GM21576 (cell line): ENCODE measurements at regions not wholly inside any gene's neighbourhood (a gene's known extent, or its start where the extent isn't known, plus 50 kb on each side); places are given as distances from the start of the nearest gene placed in this dataset.

ENCODE experiments used
- ATAC-seq: cut with Tn5 transposase; IDR thresholded peaks from one replicate; pipeline ENCODE4 v1.9.1; 2021; ENCODE audit warnings: mild to moderate bottlenecking, moderate library complexity; ENCODE audit not compliant: unreplicated experiment

DNA sequence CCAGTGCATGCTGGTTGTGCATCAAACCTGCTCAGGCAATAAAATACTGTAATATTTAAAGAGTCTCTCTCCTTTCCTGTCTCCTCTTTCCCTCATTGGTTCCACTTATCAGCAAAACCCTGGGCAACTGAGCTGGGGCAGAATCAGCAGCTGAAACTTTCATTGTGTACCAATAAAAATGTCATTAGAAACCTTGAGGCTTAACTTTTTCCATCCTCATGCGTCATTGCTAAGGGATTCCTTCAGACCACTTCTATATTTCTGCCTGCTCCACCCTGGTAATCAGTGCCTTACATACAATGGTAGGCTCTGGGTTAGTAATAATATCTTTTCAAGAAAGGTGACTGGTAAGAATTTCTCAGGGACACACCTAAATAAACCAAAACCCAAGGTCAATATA, 880.3 kb downstream of the RPA4 start:
- no peak for ATAC-seq

DNA sequence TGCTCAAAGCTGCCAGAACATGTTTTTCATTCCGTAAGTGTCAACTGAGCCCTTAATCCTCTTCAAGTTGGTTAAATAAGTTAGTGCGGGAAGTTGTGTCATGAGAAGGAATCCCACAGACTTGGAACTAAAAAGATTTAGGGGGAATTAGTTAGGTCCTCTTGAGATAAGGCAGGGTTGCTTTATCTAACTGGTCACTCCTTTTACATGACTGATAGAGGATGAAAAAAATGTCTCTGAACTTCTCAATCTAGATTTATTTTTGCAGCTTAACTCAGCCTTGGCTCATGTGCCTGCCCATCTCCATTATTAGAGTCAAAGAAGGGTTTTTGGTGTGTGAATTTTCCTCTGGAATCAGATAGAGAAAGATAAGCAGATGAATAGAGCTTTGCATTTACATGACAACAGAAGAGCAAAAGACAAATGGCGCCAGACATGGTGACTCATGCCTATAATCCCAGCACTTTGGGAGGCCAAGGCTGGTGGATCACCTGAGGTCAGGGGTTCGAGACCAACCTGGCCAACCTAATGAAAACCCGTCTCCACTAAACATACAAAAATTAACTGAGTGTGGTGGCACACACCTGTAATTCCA, 882.9 kb downstream of the RPA4 start:
- ATAC-seq: no peak

DNA sequence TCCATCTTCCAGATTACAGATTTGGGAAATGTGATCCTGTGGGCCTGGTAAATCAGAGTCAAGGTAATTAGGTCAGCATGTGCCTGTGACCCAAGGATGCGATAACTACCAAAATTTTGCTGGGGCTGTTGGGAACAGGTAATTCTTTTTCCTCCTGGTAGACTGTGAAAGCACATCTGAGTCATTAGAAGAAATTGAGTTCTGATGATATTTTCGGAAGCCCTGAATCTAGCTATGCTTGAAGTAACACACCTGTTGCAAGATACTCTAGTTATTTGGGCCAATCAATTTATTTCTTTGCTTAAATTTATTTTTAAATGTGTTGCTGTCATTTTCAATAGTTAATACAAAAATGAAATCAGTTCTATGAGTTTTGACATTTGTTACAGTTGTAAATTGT, 903.6 kb downstream of the RPA4 start:
- no peak for ATAC-seq

DNA sequence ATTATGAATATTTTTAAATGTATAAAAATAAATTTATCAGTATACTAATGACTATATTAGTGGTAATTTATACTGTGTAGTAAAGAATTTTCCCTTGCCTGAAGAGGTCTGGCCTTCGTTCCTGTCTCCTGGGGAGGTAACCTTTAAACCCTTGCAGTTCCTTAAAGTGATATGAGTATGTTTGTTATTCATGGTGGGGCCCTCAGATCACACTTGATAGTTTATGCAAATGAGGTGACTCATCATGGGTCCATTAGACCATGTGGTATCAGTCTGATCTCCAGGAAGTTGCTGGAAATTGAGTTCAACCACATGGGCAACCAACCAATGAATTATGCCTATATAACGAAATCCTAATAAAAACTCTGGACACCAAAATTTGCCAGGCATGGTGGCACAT, 904.1 kb downstream of the RPA4 start:
- ATAC-seq: no peak

DNA sequence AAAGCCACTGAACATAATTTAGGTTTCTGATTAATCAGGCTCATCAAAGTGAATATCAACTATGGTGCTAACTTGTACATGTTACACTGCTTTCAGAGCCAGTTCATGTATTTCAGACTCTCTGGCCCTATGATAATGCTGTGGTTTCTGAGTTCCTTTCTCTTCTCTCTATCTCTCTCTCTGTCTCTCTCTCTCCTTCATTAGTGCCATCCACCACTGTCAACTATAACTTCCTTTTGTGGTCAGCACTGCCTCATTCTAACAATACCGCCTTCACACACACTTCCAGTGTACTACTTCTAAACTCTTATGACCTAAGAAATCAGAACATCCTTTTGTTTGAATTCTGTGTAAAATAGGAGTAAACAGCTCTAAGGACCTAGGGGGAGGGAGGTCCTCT, 907.1 kb downstream of the RPA4 start:
- peak; percentile 58 for ATAC-seq

DNA sequence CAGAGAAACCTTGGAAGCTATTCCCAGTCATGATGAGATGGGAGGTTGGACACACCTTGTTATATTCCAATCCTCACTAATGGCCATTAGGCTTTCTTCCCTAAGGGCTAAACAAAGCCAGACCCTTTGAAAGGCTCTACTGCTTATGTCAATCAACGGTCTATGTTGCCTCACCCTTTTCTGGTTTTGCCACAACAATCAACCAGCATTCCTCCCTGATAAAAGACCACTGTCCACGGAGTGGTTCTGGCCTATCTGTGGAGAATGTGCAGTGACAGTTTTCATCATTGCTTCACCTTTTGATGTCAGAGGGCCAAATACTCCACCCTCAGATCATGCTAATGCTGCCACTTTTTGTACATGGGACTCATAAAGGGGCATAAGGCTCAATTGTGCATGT, 913.4 kb downstream of the RPA4 start:
- no peak for ATAC-seq

DNA sequence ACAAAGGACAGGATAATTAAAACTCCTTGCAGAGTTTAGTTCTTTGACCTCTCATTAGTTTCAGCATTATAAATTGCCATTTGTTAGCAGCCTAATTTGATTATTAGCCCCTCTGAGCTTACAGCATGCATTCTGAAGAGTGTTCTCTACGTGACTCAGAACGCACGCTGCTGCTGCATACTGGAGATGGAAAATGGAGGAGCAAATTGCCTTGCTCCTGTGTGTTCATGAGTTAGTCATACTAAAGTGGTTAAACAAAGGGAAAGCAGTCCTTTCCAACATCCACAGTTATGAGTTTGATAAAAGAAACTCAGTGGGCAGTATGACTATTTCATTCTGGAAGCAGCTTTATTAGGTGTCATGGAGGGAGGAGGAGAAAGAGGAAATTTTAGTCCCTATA, 922.5 kb downstream of the RPA4 start:
- no peak for ATAC-seq

DNA sequence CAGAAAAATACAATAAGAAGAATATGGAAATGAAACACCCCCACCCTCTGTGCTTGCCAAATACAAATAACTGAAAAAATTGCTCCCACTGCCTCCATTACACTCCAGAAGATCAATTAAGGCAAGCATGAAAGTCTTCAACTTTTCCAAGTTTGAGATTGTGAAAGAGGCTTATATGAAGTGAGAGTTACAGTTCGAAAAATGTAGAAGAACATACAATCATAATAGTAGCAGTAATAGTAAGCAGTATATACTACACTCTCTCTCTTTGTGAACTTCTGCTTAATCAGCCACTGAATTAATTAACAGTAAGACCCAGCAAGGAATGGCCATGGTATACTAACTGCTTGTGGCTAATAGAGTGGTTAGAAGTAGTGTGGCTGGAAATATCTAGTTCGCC, 923.2 kb downstream of the RPA4 start:
- ATAC-seq: no peak

DNA sequence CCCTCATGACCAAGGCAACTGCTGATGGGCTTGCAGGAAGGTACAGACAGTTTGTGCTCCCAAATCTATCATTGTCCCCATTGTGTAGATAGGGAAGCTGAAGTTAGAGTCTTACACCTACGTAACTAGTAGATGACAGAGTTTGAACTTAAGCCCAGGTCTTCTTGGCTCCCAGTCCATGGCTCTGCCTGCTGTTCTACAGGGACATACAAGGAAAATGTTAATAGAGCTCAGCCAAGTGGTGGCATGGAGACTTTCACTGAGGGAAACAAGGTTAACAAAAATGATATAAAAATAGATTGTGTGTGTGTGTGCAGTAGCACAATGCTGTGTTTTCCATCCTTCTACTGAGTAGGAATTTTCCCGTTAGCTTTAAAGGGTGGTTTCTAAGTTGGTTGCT, 936.5 kb downstream of the RPA4 start:
- no peak for ATAC-seq

DNA sequence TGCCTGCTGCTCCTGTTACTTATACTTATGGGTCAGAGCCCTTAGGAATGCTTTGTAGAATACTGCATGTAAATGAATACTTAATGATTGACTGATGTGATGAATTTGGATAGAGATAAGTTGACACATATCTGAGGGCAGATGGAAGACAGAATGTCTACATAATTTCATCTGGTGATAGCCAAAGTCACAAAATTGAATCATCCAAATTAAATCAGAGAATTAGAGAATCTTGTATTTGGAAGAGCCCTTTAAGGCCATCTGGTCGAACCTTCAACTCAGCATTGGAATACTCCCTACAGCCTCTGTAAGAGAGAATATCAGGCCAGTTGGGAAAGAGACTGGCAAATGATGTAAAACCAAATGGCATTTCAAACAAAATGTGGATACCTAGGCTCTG, 944.8 kb downstream of the RPA4 start:
- no peak for ATAC-seq

DNA sequence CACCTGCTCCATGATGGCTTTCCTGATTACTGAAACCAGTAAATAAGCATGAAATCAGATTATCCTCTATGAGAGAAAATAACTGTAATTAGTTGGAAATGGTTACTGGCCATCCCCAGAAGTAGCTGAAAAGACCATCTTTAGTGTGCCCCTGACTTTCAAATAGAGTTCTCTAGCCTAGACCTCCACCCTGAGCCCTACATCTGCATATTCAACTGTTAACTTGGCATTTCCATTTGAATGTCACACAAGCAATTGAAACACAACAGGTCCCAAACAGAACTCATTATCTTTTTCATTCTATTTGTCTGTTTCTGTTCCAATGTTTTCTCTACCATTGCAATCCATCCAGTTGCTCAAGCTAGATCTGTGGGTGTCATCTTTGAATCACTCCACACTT, 952.3 kb downstream of the RPA4 start:
- no peak for ATAC-seq

DNA sequence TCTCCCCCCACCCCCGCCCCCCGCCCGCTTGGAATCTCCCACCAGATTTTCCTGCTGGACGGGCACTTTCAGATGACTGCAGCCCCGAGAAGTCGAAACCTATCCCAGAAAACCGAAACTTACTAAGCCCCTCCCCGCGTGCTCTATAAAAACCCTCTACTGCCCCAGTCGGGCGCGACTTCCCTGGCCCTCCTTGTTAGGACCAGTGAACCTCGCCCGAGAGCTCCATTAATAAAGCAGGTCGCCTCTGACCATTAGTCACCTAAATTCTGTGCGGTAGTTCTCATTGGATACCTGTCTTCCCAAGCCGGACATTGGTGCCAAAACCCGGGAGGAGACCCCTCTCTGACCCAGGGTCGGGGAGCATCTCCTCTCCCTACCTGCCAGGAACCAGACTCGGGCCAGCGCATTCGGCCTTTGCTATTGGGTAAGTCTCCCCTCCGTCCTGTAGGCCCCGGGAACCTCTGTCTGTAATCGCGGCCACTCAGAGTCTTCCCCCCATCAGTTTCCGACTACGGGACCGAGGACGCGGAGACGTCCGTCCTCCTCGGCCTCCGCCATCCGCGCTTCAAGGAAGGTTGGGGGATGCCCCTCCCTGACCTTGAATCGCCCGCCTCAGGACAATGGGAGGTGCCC, 958.0 kb downstream of the RPA4 start:
- no peak for ATAC-seq

DNA sequence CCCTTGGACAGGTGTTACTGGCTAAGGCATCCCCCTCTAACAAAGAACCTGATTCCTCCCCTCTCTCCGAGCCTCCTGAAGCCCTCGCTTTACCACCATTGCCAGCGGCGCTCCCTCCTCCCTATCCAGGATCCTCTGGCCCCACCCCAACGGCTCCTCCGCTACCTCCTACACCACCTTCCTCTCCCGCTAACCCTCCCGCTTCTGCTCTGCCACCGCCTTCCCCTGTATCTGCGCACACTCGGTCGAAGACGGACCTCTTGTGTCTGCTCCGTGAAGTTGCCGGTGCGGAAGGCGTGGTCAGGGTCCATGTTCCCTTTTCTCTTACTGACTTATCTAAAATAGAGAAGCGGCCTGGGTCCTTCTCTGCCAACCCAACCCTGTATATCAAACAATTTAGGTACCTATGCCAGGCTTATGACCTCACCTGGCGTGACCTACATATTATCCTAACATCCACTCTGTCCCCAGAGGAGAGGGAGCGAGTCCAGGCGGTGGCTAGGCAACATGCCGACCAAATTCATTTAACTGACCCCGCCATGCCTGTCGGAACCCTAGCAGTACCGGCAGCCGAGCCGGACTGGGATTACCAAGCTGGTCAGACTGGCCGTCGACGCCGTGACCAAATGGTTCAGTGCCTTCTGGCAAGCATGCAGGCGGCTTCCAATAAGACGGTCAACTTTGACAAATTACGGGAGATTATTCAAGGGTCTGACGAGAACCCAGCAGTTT, 958.9 kb downstream of the RPA4 start:
- ATAC-seq: no peak

DNA sequence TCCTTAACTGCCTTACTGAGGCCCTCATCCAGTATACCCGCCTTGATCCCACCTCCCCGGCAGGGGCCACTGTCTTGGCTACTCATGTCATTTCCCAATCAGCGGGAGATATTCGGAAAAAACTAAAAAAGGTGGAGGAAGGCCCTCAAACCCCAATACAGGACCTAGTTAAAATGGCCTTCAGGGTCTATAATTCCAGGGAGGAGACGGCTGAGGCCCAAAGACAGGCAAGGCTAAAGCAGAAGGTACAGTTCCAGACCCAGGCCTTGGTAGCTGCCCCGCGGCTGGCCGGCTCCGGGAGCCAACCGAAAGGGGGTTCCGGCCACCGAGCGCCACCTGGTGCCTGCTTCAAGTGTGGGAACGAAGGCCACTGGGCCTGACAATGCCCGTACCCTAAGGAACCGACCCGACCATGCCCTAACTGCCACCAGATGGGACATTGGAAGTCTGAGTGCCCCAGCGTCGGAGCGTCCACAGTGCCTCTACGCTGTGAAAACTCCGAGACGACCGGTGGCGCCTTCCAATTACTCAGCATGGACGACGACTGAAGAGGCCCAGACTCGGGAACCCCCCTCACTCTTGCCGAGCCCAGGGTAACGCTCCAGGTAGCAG, 959.6 kb downstream of the RPA4 start:
- ATAC-seq: no peak

DNA sequence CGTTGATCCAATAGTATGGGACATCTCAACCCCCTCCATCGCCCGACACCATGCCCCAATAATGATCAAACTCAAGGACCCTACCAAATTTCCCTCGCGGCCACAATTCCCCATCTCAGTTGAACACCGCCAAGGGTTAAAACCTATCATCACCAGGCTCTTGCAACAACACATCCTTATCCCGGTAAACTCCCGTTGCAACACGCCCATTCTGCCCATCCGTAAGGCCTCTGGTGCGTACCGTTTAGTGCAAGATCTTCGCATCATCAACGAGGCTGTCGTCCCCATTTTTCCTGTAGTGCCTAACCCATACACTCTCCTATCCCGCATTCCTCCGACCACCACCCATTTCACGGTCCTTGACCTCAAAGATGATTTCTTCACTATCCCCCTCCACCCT, 960.5 kb downstream of the RPA4 start:
- ATAC-seq: no peak

DNA sequence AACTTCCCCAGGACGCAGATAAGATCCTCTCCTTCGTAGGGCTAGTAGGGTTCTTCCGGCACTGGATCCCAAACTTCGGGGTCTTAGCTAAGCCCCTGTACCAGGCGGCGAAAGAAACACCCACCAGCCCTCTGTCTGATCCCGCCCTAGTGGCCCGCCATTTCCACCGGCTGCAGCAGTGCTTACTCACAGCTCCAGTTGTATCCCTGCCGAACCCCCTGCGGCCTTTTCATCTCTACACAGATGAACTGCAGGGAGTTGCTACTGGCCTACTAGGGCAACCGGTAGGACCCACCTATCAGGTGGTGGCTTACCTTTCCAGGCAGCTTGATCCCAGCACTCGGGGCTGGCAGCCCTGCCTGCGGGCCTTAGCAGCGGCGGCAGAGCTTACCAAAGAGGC, 961.2 kb downstream of the RPA4 start:
- no peak for ATAC-seq

DNA sequence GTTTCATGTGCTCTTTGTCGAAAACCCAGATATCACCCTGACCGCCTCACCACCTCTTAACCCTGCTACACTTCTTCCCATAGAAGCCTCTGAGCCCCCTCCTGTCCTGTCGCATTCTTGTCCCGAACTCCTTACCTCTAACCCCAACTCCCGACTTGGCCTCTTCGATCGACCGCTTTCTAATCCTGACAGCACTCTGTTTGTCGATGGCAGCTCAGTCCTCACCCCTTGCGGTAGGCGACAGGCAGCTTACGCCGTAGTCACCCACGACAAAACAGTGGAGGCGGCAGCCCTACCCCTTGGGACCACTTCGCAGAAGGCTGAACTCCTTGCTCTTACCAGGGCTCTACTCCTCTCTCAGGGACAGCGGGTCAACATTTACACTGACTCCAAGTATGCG, 961.7 kb downstream of the RPA4 start:
- ATAC-seq: no peak

DNA sequence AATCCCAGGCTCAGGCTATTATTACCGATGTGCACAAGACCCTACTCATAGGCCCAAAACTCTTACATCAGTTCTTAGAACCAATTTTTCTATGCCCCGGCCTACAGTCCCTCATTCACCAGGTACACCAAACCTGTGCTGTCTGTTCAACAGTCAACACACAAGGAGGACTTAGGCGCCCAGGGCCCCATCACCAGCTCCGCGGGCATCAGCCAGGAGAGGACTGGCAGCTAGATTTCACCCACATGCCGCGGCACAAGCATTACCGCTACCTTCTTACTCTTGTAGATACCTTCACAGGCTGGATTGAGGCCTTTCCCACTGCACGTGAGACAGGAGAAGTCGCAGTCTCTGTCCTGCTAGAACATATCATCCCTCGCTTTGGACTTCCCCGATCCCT, 962.5 kb downstream of the RPA4 start:
- ATAC-seq: no peak

DNA sequence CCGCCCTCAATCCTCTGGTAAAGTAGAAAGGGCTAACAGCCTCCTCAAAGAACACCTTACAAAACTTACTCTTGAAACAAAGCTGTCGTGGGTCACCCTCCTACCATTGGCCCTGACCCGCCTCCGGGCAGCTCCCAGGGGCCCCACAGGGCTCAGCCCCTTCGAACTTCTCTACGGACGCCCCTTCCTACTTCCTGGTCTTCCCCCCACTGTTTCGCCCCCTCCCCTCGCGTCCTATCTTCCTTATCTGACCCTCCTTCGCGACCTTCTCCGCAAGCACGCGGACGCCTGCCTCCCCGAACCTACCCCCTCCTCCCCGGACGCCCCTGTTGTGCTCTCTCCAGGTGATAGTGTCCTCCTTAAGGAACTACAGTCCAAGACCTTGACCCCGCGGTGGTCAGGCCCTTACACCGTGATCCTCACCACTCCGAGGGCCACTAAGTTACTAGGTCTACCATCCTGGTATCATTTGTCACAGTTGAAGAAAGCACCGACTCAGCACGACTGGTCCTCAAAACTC, 963.1 kb downstream of the RPA4 start:
- ATAC-seq: no peak

DNA sequence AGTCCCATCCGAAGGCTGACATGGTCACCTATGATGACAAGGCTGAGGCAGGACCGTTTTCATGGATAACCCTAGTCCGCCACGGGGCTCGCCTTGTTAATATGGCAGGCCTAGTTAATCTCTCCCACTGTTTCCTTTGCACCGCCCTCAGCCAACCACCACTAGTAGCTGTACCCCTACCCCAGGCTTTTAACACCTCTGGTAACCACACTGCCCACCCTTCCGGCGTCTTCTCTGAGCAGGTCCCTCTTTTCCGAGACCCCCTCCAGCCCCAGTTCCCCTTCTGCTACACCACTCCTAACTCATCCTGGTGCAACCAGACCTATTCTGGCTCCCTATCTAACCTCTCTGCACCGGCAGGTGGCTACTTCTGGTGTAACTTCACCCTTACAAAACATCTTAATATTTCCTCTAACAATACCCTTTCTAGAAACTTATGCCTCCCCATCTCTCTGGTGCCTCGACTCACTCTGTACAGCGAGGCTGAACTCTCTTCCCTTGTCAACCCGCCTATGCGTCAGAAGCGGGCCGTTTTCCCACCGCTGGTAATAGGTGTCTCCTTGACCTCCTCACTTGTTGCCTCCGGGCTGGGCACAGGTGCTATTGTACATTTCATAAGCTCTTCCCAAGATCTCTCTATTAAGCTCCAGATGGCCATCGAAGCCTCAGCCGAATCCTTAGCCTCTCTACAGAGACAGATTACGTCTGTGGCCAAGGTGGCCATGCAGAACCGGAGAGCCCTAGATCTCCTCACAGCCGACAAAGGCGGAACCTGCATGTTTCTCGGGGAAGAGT, 964.4 kb downstream of the RPA4 start:
- no peak for ATAC-seq

DNA sequence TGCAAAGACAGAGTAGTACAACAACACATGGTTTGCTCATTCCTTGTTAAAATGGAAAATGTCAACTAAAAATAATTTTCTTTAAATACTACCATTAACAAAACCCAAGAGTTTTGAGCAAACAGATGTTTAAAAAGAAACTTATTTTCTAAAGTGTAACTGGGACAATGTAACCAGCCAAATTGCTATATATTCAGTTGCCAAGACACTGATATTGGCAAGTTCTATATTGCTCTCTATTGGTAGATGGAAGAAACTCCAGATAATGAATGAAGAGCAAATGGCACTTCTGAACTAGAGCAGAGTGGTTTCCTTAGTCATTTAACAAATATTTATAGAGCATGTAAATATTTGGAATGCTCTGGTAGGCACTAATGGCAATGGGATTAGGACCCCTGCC, 966.2 kb downstream of the RPA4 start:
- no peak for ATAC-seq
